Activated T-cell treated with anti-CD3 and anti-CD28 coated beads, Interleukin-2, amount 50 U/mL, for 4 hours (primary cell): ENCODE measurements at regions not wholly inside any gene's neighbourhood (a gene's known extent, or its start where the extent isn't known, plus 50 kb on each side); places are given as distances from the start of the nearest gene placed in this dataset.

ENCODE experiments used
- ATAC-seq, 2 donors: fragments of 200-7000 bp; cut with Tn5 transposase; one replicate each; pipeline ENCODE4 v1.10.0; 2021
- DNase-seq: peaks from one replicate; pipeline ENCODE4 v3.0.0-alpha.2; 2020
- H3K27me3 Mint-ChIP-seq: one replicate; pipeline ENCODE4 v1.8.0; 2021; ENCODE audit warnings: low read depth, mixed read lengths
- H3K36me3 Mint-ChIP-seq: one replicate; pipeline ENCODE4 v1.8.0; 2022; ENCODE audit warnings: mixed read lengths; ENCODE audit not compliant: insufficient read depth
- H3K4me1 Mint-ChIP-seq: one replicate; pipeline ENCODE4 v1.8.0; 2021; ENCODE audit warnings: low read depth, mixed read lengths
- H3K4me3 Mint-ChIP-seq: one replicate; pipeline ENCODE4 v1.8.0; 2021; ENCODE audit warnings: mild to moderate bottlenecking, moderate library complexity, mixed read lengths
- H3K9me3 Mint-ChIP-seq: one replicate; pipeline ENCODE4 v1.8.0; 2021; ENCODE audit warnings: mixed read lengths

DNA sequence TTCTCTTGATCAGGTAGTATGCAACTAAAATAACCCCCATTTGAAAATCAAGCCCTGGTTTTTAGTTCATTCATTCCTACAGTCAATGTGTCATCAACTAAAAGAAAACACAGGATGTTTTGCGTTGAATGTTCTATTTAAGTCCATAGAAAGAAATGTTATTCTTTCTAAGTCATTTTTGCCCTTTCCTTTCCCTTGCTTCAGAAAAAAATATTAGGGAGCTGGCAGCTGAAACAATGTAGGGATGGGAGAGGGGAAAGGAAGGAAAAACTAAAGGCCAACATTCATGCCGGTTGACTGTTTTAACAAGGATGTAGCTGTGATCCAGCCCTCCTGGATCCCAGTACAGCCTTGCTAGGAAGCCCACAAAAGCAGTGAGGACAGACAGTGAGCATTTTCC is 155.1 kb downstream of the BTG1 start:
- peaks cover 56% of the 10 kb centered on the region for H3K4me1 Mint-ChIP-seq
- H3K4me3 Mint-ChIP-seq = no peak overlapping the region
- no peaks in the 10 kb centered on the region for H3K27me3 Mint-ChIP-seq
- DNase-seq (no peak), ATAC-seq (no peak)
- peaks cover 6% of the 10 kb centered on the region for H3K36me3 Mint-ChIP-seq
- no peaks in the 10 kb centered on the region for H3K9me3 Mint-ChIP-seq

DNA sequence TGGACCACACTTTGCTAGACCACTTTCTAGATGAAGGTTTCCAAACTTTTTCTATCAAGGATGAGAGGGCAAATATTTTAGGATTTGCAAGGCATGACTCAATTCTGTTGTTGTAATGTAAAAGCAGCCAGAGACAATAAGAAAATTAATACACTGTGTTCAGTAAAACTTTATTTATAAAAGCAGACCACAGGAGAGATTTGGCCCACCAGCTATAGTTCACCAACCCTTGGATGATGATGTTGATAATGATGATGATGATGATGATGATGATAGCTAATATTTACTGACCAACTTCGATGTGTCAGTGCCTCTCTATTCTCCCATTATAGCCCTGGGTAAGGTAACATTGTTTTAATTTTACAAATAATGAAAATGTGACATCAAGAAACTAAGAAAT is 156.5 kb downstream of the BTG1 start:
- H3K36me3 Mint-ChIP-seq = peaks cover 6% of the 10 kb centered on the region
- H3K4me1 Mint-ChIP-seq = peaks cover 55% of the 10 kb centered on the region
- no peaks in the 10 kb centered on the region for H3K9me3 Mint-ChIP-seq
- H3K27me3 Mint-ChIP-seq = no peaks in the 10 kb centered on the region
- ATAC-seq (no peak), DNase-seq (no peak)
- no peak overlapping the region for H3K4me3 Mint-ChIP-seq

DNA sequence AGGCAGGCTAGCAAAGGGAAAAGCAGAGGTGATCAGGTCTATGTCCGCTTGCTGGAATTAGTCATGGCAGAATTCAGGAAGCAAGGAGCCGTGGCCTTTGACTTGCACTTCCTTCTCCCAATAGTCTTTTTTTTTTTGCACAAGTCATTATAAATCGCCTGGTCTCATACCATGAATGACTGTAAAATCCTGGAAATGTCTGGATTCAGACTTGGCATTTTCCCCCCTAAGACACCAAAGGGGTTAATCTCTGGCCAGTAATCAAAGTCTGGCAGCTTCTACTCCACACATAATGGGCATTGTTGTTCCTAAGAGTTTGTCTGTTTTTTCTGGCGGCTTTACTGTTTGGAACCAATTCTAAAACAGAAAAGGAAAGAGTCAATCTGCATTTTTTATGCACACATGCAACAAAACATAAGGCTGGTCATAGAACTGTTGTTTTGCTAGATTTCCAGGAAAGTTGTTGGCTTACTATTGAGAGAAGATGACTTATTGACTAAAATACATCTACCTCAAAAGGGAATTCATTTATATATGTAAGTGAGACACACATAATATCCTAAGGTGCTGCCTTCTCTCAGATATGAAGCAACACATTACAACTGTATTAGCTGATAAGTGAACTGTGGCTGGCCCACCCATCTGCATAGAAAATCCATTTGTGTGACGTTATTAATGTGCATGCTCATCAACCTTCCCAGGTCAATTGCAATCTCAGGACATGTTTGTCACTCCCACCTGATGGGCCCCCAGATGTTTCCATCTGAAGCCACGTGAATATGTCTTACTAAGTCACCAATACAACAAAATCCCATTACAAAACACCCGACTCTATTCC is 157.3 kb downstream of the BTG1 start:
- Mint-ChIP-seq H3K27me3 (no peaks in the 10 kb centered on the region), H3K4me1 (peaks cover 48% of the 10 kb centered on the region), H3K9me3 (no peaks in the 10 kb centered on the region), H3K36me3 (peaks cover 4% of the 10 kb centered on the region), H3K4me3 (no peak overlapping the region)
- DNase-seq (no peak), ATAC-seq (no peak)

GRCh38 chr12:91986084-91986483 is 159.6 kb downstream of the BTG1 start:
- H3K4me3 Mint-ChIP-seq = no peak overlapping the region
- DNase-seq (no peak), ATAC-seq (no peak)
- H3K27me3 Mint-ChIP-seq = no peaks in the 10 kb centered on the region
- no peaks in the 10 kb centered on the region for H3K9me3 Mint-ChIP-seq
- no peaks in the 10 kb centered on the region for H3K36me3 Mint-ChIP-seq
- H3K4me1 Mint-ChIP-seq = peaks cover 45% of the 10 kb centered on the region

DNA sequence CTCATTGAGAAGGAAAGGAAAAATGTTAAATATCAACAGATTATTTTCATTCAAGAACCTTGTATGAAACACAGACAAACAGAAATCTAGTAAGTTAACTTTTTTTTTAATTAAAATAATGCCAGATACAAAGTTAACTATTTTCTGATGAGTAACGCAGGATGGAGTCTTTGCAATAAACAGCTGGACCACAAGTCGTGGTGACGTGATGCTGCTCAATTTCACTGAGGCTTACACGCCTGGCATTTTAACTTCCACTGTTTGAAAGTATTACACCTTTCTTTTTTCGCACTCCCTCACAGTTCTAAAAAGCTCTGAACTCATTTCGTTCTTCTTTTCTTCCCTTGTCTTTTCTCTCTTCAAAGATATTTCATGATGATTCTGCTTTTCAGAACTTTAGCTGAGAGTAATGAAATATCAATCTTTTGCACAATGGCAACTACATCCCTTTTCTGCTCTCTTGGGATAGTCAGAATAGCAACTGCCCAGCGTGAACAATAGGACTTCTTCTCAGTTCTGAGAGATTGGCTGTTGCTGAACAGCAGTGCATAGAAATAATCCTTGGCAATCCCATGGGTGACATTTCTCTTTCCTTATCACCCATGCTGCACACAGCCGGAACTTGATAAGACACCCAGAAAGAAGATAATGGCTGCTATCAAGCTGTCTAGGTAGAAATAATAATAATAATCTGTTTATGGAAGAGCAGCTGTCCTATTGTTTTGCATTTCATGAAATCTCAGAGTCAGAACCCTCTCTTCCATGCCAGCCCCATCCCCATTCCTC is 160.5 kb downstream of the BTG1 start:
- Mint-ChIP-seq H3K4me3 (no peak overlapping the region), H3K4me1 (peaks cover 43% of the 10 kb centered on the region)

DNA sequence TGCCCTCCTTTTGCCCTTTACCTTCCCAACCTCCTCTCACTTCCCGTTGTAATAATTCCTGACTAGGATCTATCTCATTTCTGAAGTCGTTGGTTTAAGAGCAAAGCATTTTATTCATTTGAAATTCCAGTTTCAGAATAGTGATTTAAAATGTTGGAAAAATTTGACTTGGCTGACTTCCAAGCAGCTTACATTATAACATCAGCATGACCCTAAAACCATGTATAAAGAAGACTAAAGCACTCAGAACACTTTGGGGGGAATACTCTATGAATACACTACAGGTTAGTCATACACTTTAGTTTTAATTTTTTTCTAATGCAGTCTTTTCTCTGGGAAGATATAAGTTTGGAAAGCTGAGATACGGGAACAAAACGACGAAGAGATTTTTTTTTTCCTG is 161.1 kb downstream of the BTG1 start:
- DNase-seq = no peak
- no peaks in the 10 kb centered on the region for H3K27me3 Mint-ChIP-seq
- H3K9me3 Mint-ChIP-seq = no peaks in the 10 kb centered on the region
- H3K36me3 Mint-ChIP-seq = no peaks in the 10 kb centered on the region
- H3K4me3 Mint-ChIP-seq = no peak overlapping the region
- peaks cover 40% of the 10 kb centered on the region for H3K4me1 Mint-ChIP-seq
- ATAC-seq = no peak

More for the DNA sequence above, 160.5 kb downstream of the BTG1 start:
- H3K9me3 Mint-ChIP-seq = no peaks in the 10 kb centered on the region
- no peaks in the 10 kb centered on the region for H3K36me3 Mint-ChIP-seq
- DNase-seq = no peak
- ATAC-seq = peak in 1 of 2 donors; percentile 41
- H3K27me3 Mint-ChIP-seq = no peaks in the 10 kb centered on the region

GRCh38 chr12:91983935-91984334 is 161.7 kb downstream of the BTG1 start:
- no peak for DNase-seq
- Mint-ChIP-seq H3K4me3 (no peak overlapping the region), H3K36me3 (no peaks in the 10 kb centered on the region), H3K4me1 (peaks cover 38% of the 10 kb centered on the region), H3K27me3 (no peaks in the 10 kb centered on the region), H3K9me3 (no peaks in the 10 kb centered on the region)
- no peak for ATAC-seq

DNA sequence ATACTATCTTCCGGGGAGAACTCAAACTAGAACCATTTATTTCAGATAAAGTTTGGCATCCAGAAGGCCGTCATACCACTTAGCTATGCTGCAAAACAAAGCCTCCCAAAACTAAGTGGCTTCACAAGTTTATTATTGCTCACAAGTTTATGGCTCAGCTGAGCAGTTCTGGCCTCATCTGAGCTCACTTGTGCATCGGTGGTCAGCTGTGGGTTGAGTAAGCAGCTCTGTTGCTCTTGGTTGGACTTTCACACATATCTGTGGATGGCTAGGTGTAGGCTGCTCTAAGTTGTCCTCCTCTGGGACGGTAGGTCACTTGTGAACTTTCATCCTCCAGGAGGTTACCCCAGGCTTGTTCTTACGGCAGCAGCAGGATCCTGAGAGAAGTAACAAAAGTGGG is 162.7 kb downstream of the BTG1 start:
- Mint-ChIP-seq H3K36me3 (peaks cover 2% of the 10 kb centered on the region), H3K27me3 (no peaks in the 10 kb centered on the region), H3K4me3 (no peak overlapping the region), H3K9me3 (peaks cover 5% of the 10 kb centered on the region), H3K4me1 (peaks cover 44% of the 10 kb centered on the region)
- DNase-seq (no peak), ATAC-seq (no peak)

- peaks cover 5% of the 10 kb centered on the region for H3K36me3 Mint-ChIP-seq
- peaks cover 12% of the 10 kb centered on the region for H3K9me3 Mint-ChIP-seq
- ATAC-seq (no peak), DNase-seq (no peak)
- no peaks in the 10 kb centered on the region for H3K27me3 Mint-ChIP-seq
- H3K4me1 Mint-ChIP-seq = peaks cover 34% of the 10 kb centered on the region
- H3K4me3 Mint-ChIP-seq = no peak overlapping the region
Observed at GRCh38 chr12:91980389-91980821, 165.2 kb downstream of the BTG1 start.

DNA sequence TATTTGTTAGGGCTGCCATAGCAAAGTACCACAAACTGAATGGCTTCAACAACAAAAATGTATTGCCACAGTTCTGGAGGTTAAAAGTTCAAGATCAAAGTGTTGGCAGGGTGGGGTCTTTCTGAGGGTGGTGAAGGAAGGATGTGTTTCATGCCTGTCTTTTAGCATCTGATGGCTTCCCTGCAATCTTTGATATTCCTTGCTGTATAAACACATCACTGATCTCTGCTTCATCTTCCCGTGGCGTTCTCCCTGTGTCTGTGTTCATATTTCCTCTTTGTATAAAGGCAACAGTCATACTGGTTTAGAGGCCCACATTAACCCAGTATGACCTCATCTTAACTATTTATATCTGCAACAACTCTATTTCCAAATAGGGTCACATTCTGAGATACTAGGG is 167.5 kb downstream of the BTG1 start:
- Mint-ChIP-seq H3K9me3 (peaks cover 12% of the 10 kb centered on the region), H3K36me3 (peaks cover 5% of the 10 kb centered on the region), H3K4me1 (peaks cover 33% of the 10 kb centered on the region), H3K27me3 (no peaks in the 10 kb centered on the region), H3K4me3 (no peak overlapping the region)
- ATAC-seq (peak; percentile 48 to 53), DNase-seq (no peak)

DNA sequence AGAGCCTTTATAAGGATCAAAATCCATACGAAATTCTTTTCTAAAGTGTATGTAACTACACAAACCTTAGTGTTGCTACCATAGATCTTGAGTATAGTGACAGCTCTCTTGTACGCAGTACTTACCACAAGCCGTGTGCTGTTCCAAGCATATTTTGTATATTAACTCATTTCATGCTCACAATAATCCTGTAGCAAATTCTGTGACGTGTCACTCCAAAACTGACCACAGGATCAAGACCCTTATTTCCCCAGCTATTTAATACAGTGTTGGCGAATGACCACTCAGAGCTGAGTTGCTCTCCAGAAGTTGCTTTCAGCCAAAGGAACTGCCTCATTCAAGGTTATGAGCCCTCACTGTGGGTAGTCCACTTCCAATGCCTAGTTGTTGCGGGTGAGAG is 169.8 kb downstream of the BTG1 start:
- Mint-ChIP-seq H3K27me3 (no peaks in the 10 kb centered on the region), H3K4me1 (peaks cover 26% of the 10 kb centered on the region), H3K36me3 (peaks cover 5% of the 10 kb centered on the region), H3K4me3 (no peak overlapping the region), H3K9me3 (peaks cover 12% of the 10 kb centered on the region)
- DNase-seq (no peak), ATAC-seq (no peak)

DNA sequence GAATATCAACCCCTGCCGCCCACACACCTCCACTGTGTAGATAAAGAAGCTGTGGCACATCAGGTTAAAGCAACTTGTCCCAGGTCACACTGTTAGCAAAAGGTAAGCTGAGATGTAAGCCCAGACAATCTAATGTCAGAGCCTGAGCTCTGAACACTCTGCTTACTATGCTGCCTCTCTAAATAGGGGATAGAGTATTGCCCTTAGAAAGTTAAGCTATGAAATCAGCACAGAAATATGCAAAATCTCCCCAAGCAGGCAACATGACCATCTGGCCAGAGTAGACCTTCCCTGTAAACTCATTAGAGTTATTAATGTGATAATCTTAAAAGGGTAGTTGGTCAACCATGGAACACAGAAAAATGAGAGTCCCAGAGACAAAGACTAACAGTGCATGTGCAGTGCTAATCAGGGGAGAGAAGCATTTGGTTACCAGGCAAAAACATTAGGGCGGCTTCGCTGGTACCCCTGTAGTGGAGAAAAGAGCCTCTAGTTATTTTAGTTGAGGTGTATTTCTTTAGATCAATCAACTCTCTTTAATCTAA is 171.0 kb downstream of the BTG1 start:
- DNase-seq (no peak), ATAC-seq (no peak)
- Mint-ChIP-seq H3K27me3 (no peaks in the 10 kb centered on the region), H3K36me3 (peaks cover 5% of the 10 kb centered on the region), H3K9me3 (peaks cover 12% of the 10 kb centered on the region), H3K4me3 (no peak overlapping the region), H3K4me1 (peaks cover 22% of the 10 kb centered on the region)

DNA sequence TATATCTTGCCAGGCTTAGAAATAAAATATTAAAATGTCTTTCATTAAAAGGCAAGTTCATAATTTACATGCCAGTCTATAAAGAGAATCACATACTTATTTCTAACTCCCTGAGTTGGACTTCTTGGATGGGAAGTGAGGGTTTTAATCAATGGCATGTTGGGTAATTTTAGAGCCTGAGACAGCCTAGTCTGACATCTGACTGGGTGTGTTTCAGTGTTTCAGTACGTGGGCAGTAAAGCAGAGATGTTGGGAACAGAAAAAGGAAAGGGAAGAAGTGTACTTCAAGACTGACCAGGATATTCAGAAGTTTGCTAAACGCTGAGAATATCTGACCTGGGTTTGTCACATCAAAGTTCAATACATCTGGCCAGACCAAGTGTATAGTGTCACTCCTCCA is 171.8 kb downstream of the BTG1 start:
- no peak for ATAC-seq
- H3K4me1 Mint-ChIP-seq = peaks cover 18% of the 10 kb centered on the region
- no peaks in the 10 kb centered on the region for H3K27me3 Mint-ChIP-seq
- no peak for DNase-seq
- H3K4me3 Mint-ChIP-seq = no peak overlapping the region
- H3K9me3 Mint-ChIP-seq = peaks cover 12% of the 10 kb centered on the region
- peaks cover 5% of the 10 kb centered on the region for H3K36me3 Mint-ChIP-seq

- Mint-ChIP-seq H3K4me3 (no peak overlapping the region), H3K27me3 (no peaks in the 10 kb centered on the region), H3K36me3 (peaks cover 4% of the 10 kb centered on the region), H3K9me3 (peaks cover 7% of the 10 kb centered on the region), H3K4me1 (peaks cover 9% of the 10 kb centered on the region)
- no peak for ATAC-seq
- no peak for DNase-seq
Observed at GRCh38 chr12:91972896-91973295, 172.8 kb downstream of the BTG1 start.

- H3K9me3 Mint-ChIP-seq = no peaks in the 10 kb centered on the region
- no peaks in the 10 kb centered on the region for H3K4me1 Mint-ChIP-seq
- H3K36me3 Mint-ChIP-seq = no peaks in the 10 kb centered on the region
- DNase-seq = no peak
- no peak overlapping the region for H3K4me3 Mint-ChIP-seq
- H3K27me3 Mint-ChIP-seq = no peaks in the 10 kb centered on the region
- ATAC-seq = no peak
Observed at GRCh38 chr12:91968777-91969171, 176.9 kb downstream of the BTG1 start.
